ENCODE measurements at regions not wholly inside any gene's neighbourhood (a gene's known extent, or its start where the extent isn't known, plus 50 kb on each side); places are given as distances from the start of the nearest gene placed in this dataset.

- no peak for DNase-seq
Observed at GRCh38 chr17:77901481-77901880, 57.0 kb upstream of the TNRC6C start.

- no peak for DNase-seq
Observed at GRCh38 chr17:77905266-77905665, 53.2 kb upstream of the TNRC6C start.

- no peak for DNase-seq
Observed at GRCh38 chr17:77905766-77906165, 52.7 kb upstream of the TNRC6C start.

- no peak for DNase-seq
Observed at GRCh38 chr17:77906377-77906871, 52.1 kb upstream of the TNRC6C start.

GRCh38 chr17:77907497-77908461 is 50.7 kb upstream of the TNRC6C start:
- DNase-seq: no peak

- DNase-seq: no peak
Observed at GRCh38 chr17:77908501-77908900, 50.0 kb upstream of the TNRC6C start.
